Endodermal cell (in vitro differentiated cells): ENCODE measurements at regions not wholly inside any gene's neighbourhood (a gene's known extent, or its start where the extent isn't known, plus 50 kb on each side); places are given as distances from the start of the nearest gene placed in this dataset.

Experiments used
- DNase-seq: peaks from one replicate; pipeline ENCODE4 v3.0.0-alpha.2; 2017
- H3K27ac ChIP-seq: 2 replicates; pipeline ENCODE4 v1.5.1; 2013; ENCODE audit warnings: mild to moderate bottlenecking, low read depth, low read length, moderate library complexity
- H3K27me3 ChIP-seq: 2 replicates; pipeline ENCODE4 v1.6.1; 2013; ENCODE audit warnings: mild to moderate bottlenecking, low read length, moderate library complexity; ENCODE audit not compliant: insufficient read depth, control insufficient read depth, poor library complexity, severe bottlenecking
- H3K36me3 ChIP-seq: 2 replicates; pipeline ENCODE4 v1.7.0; 2013; ENCODE audit warnings: mild to moderate bottlenecking, low read length, moderate library complexity; ENCODE audit not compliant: control insufficient read depth, insufficient read depth
- H3K4me1 ChIP-seq: one replicate; pipeline ENCODE4 v1.7.0; 2013; ENCODE audit warnings: low read length; ENCODE audit not compliant: control insufficient read depth, insufficient read depth
- H3K4me3 ChIP-seq: 2 replicates; pipeline ENCODE4 v1.5.1; 2013; ENCODE audit warnings: mild to moderate bottlenecking, low read length, moderate library complexity
- H3K9ac ChIP-seq: 2 replicates; pipeline ENCODE4 v1.6.1; 2013; ENCODE audit warnings: mild to moderate bottlenecking, low read length, moderate library complexity; ENCODE audit not compliant: poor library complexity, severe bottlenecking; ENCODE audit errors: extremely low read depth
- H3K9me3 ChIP-seq: 2 replicates; pipeline ENCODE4 v1.6.1; 2013; ENCODE audit warnings: mild to moderate bottlenecking, low read length, moderate library complexity; ENCODE audit not compliant: control insufficient read depth
- H3K27ac Mint-ChIP-seq: 2 replicates; pipeline ENCODE4 v1.8.0; 2020; ENCODE audit warnings: mixed read lengths
- H3K27me3 Mint-ChIP-seq: 2 replicates; pipeline ENCODE4 v1.8.0; 2021; ENCODE audit warnings: mild to moderate bottlenecking, mixed read lengths; ENCODE audit not compliant: insufficient read depth
- H3K36me3 Mint-ChIP-seq: 2 replicates; pipeline ENCODE4 v1.8.0; 2020; ENCODE audit warnings: low read depth, mixed read lengths
- H3K4me1 Mint-ChIP-seq: 2 replicates; pipeline ENCODE4 v1.8.0; 2020; ENCODE audit warnings: mixed read lengths
- H3K4me3 Mint-ChIP-seq: 2 replicates; pipeline ENCODE4 v1.8.0; 2020; ENCODE audit warnings: mild to moderate bottlenecking, moderate library complexity, mixed read lengths
- H3K9me3 Mint-ChIP-seq: 2 replicates; pipeline ENCODE4 v1.8.0; 2020; ENCODE audit warnings: mild to moderate bottlenecking, mixed read lengths
- CTCF ChIP-seq: fragments of 200-600 bp; sonication (generic); conservative IDR thresholded peaks from 2 replicates; pipeline ENCODE4 v1.5.0; 2021; ENCODE audit warnings: antibody characterized with exemption, mild to moderate bottlenecking
- WGBS, 2 experiments: methylation state at CpG; one replicate each; pipeline versions ENCODE4 v1.1.5 to v1.1.7; 2013; ENCODE audit warnings: missing lambda C conversion rate in 2 of 2, mixed read lengths in 1 of 2; ENCODE audit not compliant: insufficient coverage in 1 of 2, insufficient read length in 1 of 2; 5-methylcytosine and 5-hydroxymethylcytosine counted together

- H3K4me1 Mint-ChIP-seq = peaks cover 34% of the 10 kb centered on the region
- TF ChIP-seq CTCF = no peak
- DNase-seq = no peak
- H3K9me3 ChIP-seq = no peaks in the 10 kb centered on the region
- H3K27ac Mint-ChIP-seq = no peak overlapping the region
- H3K4me1 ChIP-seq = peaks cover 5% of the 10 kb centered on the region
- no peak overlapping the region for H3K9ac ChIP-seq
- no peak overlapping the region for H3K4me3 ChIP-seq
- H3K27ac ChIP-seq = no peak overlapping the region
- 100% methylated on average over 1 of the region's 1 CpG; no CpG with 5 or more reads in 1 of the 2 experiments for whole genome bisulfite sequencing, 2 experiments
- no peaks in the 10 kb centered on the region for H3K27me3 ChIP-seq
- no peaks in the 10 kb centered on the region for H3K9me3 Mint-ChIP-seq
- H3K27me3 Mint-ChIP-seq = no peaks in the 10 kb centered on the region
- H3K36me3 ChIP-seq = no peaks in the 10 kb centered on the region
- no peak overlapping the region for H3K4me3 Mint-ChIP-seq
- no peaks in the 10 kb centered on the region for H3K36me3 Mint-ChIP-seq
Measured at GRCh38 chr13:37381502-37381901, 217.1 kb downstream of the POSTN start.

GRCh38 chr13:37379841-37380240 is 218.7 kb downstream of the POSTN start:
- 87 to 100% methylated on average over 1 to 4 of the region's 4 CpGs for WGBS, 2 experiments
- H3K36me3 ChIP-seq = no peaks in the 10 kb centered on the region
- H3K9me3 ChIP-seq = no peaks in the 10 kb centered on the region
- no peak overlapping the region for H3K27ac ChIP-seq
- peaks cover 20% of the 10 kb centered on the region for H3K4me1 Mint-ChIP-seq
- H3K9me3 Mint-ChIP-seq = no peaks in the 10 kb centered on the region
- no peak for DNase-seq
- no peak overlapping the region for H3K4me3 Mint-ChIP-seq
- no peak overlapping the region for H3K4me3 ChIP-seq
- H3K36me3 Mint-ChIP-seq = no peaks in the 10 kb centered on the region
- TF ChIP-seq CTCF = no peak
- H3K27me3 ChIP-seq = no peaks in the 10 kb centered on the region
- no peak overlapping the region for H3K9ac ChIP-seq
- peaks cover 2% of the 10 kb centered on the region for H3K4me1 ChIP-seq
- no peaks in the 10 kb centered on the region for H3K27me3 Mint-ChIP-seq
- no peak overlapping the region for H3K27ac Mint-ChIP-seq

- H3K9me3 ChIP-seq = no peaks in the 10 kb centered on the region
- H3K27ac ChIP-seq = no peak overlapping the region
- no peak for DNase-seq
- no peak overlapping the region for H3K4me3 ChIP-seq
- Mint-ChIP-seq H3K27me3 (no peaks in the 10 kb centered on the region), H3K36me3 (no peaks in the 10 kb centered on the region), H3K9me3 (no peaks in the 10 kb centered on the region), H3K4me1 (no peaks in the 10 kb centered on the region), H3K4me3 (no peak overlapping the region), H3K27ac (no peak overlapping the region)
- no peak for TF ChIP-seq CTCF
- no peaks in the 10 kb centered on the region for H3K4me1 ChIP-seq
- 93 to 100% methylated on average over 2 to 3 of the region's 3 CpGs for whole genome bisulfite sequencing, 2 experiments
- no peaks in the 10 kb centered on the region for H3K36me3 ChIP-seq
- no peaks in the 10 kb centered on the region for H3K27me3 ChIP-seq
- H3K9ac ChIP-seq = no peak overlapping the region
Measured at GRCh38 chr13:37375724-37376123, 222.8 kb downstream of the POSTN start.
